Peyer's patch (tissue), 4 donors: ENCODE measurements at regions not wholly inside any gene's neighbourhood (a gene's known extent, or its start where the extent isn't known, plus 50 kb on each side); places are given as distances from the start of the nearest gene placed in this dataset.

Experiments
- DNase-seq, 3 donors: peaks; one replicate each; pipeline ENCODE4 v3.0.0-alpha.2; 2017 to 2019
- H3K27ac ChIP-seq, 4 donors: fragments of 200-600 bp; sonication (generic); one replicate each; pipeline ENCODE4 v1.5.1; 2016 to 2019
- H3K27me3 ChIP-seq, 2 donors: fragments of 200-600 bp; sonication (generic); one replicate each; pipeline ENCODE4 v1.5.1; 2019
- H3K36me3 ChIP-seq, 3 donors: fragments of 200-600 bp; sonication (generic); one replicate each; pipeline ENCODE4 v1.5.1; 2016 to 2019
- H3K4me1 ChIP-seq, 4 donors: fragments of 200-600 bp; sonication (generic); one replicate each; pipeline ENCODE4 v1.5.1; 2016 to 2019
- H3K4me3 ChIP-seq, 4 donors: fragments of 200-600 bp; sonication (generic); 1 replicate in 3 of 4; 2 replicates in 1 of 4; pipeline ENCODE4 v1.5.1; 2016 to 2019; ENCODE audit warnings: mild to moderate bottlenecking in 1 of 4
- H3K9me3 ChIP-seq, 4 donors: fragments of 200-600 bp; sonication (generic); one replicate each; pipeline ENCODE4 v1.5.1; 2016 to 2019; ENCODE audit warnings: mild to moderate bottlenecking in 1 of 4
- CTCF ChIP-seq, 6 experiments: fragments of 450-650 bp in 4 of 6; fragments of 200-600 bp in 2 of 6; sonication (generic) in 1 of 6; IDR thresholded peaks; one replicate each; pipeline ENCODE4 v1.5.1; 2017 to 2019; ENCODE audit warnings: antibody characterized with exemption in 6 of 6, mild to moderate bottlenecking in 3 of 6, moderate library complexity in 1 of 6
- POLR2A ChIP-seq, 2 donors: fragments of 450-650 bp; IDR thresholded peaks; one replicate each; pipeline ENCODE4 v1.5.1; 2017; ENCODE audit warnings: antibody characterized with exemption in 2 of 2, mild to moderate bottlenecking in 2 of 2, moderate library complexity in 2 of 2

GRCh38 chr7:33764752-33765451 lies 140.4 kb upstream of the BMPER start:
- no peaks in the 10 kb centered on the region for H3K27me3 ChIP-seq
- no peaks in the 10 kb centered on the region for H3K36me3 ChIP-seq
- H3K9me3 ChIP-seq: no peaks in the 10 kb centered on the region
- no peak for DNase-seq
- H3K4me3 ChIP-seq: no peak overlapping the region
- no peak overlapping the region for H3K27ac ChIP-seq
- no peak for TF ChIP-seq POLR2A (IDR thresholded peaks at IDR 0.05)
- TF ChIP-seq CTCF (IDR thresholded peaks at IDR 0.05): no peak
- no peaks in the 10 kb centered on the region for H3K4me1 ChIP-seq

GRCh38 chr7:33766405-33766804 lies 138.9 kb upstream of the BMPER start:
- Histone ChIP-seq H3K36me3 (no peaks in the 10 kb centered on the region), H3K9me3 (no peaks in the 10 kb centered on the region), H3K4me1 (no peaks in the 10 kb centered on the region), H3K27ac (no peak overlapping the region), H3K4me3 (no peak overlapping the region), H3K27me3 (no peaks in the 10 kb centered on the region)
- no peak for TF ChIP-seq POLR2A (IDR thresholded peaks at IDR 0.05)
- TF ChIP-seq CTCF (IDR thresholded peaks at IDR 0.05): no peak
- DNase-seq: no peak

GRCh38 chr7:33769930-33770329 lies 135.4 kb upstream of the BMPER start:
- H3K4me3 ChIP-seq: no peak overlapping the region
- H3K9me3 ChIP-seq: no peaks in the 10 kb centered on the region
- H3K4me1 ChIP-seq: no peaks in the 10 kb centered on the region
- H3K27me3 ChIP-seq: no peaks in the 10 kb centered on the region
- no peak for DNase-seq
- no peak overlapping the region for H3K27ac ChIP-seq
- TF ChIP-seq CTCF (IDR thresholded peaks at IDR 0.05) (no peak), POLR2A (IDR thresholded peaks at IDR 0.05) (no peak)
- no peaks in the 10 kb centered on the region for H3K36me3 ChIP-seq

- H3K9me3 ChIP-seq: no peaks in the 10 kb centered on the region
- TF ChIP-seq POLR2A (IDR thresholded peaks at IDR 0.05) (no peak), CTCF (IDR thresholded peaks at IDR 0.05) (no peak)
- no peak overlapping the region for H3K4me3 ChIP-seq
- no peak for DNase-seq
- no peaks in the 10 kb centered on the region for H3K4me1 ChIP-seq
- no peaks in the 10 kb centered on the region for H3K36me3 ChIP-seq
- no peaks in the 10 kb centered on the region for H3K27me3 ChIP-seq
- H3K27ac ChIP-seq: no peak overlapping the region
These were observed 134.8 kb upstream of the BMPER start for GRCh38 chr7:33770576-33770975.

- Histone ChIP-seq H3K4me3 (no peak overlapping the region), H3K9me3 (no peaks in the 10 kb centered on the region), H3K36me3 (no peaks in the 10 kb centered on the region), H3K27ac (no peak overlapping the region), H3K4me1 (no peaks in the 10 kb centered on the region), H3K27me3 (no peaks in the 10 kb centered on the region)
- no peak for DNase-seq
- TF ChIP-seq CTCF (IDR thresholded peaks at IDR 0.05): no peak
- TF ChIP-seq POLR2A (IDR thresholded peaks at IDR 0.05): no peak
These were observed 133.9 kb upstream of the BMPER start for GRCh38 chr7:33771422-33771821.

- no peak for DNase-seq
- no peaks in the 10 kb centered on the region for H3K9me3 ChIP-seq
- no peaks in the 10 kb centered on the region for H3K4me1 ChIP-seq
- no peaks in the 10 kb centered on the region for H3K27me3 ChIP-seq
- no peak overlapping the region for H3K4me3 ChIP-seq
- H3K27ac ChIP-seq: no peak overlapping the region
- H3K36me3 ChIP-seq: no peaks in the 10 kb centered on the region
- TF ChIP-seq POLR2A (IDR thresholded peaks at IDR 0.05) (no peak), CTCF (IDR thresholded peaks at IDR 0.05) (no peak)
These were observed 132.3 kb upstream of the BMPER start for GRCh38 chr7:33773053-33773452.
